K562 (cell line): ENCODE measurements at regions not wholly inside any gene's neighbourhood (a gene's known extent, or its start where the extent isn't known, plus 50 kb on each side); places are given as distances from the start of the nearest gene placed in this dataset.

Experiments
- ATAC-seq: fragments of 200-7000 bp; cut with Tn5 transposase; 3 replicates; pipeline ENCODE4 v1.9.1; 2020; ENCODE audit warnings: moderate library complexity
- BruUV-seq: library from RNA; stranded (reverse); fragments of 400-500 nt; replicated peaks from 2 replicates; lab custom pipeline; 2021; lab: Mats Ljungman, UMichigan
- CTCF ChIA-PET: fragments of 300-600 bp; formaldehyde crosslinking; extraction: SDS; loops from one replicate; lab custom pipeline; 2021; ENCODE audit warnings: low intra/inter-chr PET ratio; lab: Yijun Ruan, JAX
- POLR2A ChIA-PET: fragments of 300-600, 350-650 bp; sonication (Branson Sonifier 250); formaldehyde crosslinking; extraction: SDS; loops from one replicate; lab custom pipeline; 2021; ENCODE audit warnings: antibody characterized with exemption, inconsistent platforms; lab: Yijun Ruan, JAX
- DNase-seq, 4 experiments: peaks; one replicate each; pipeline versions ENCODE4 v3.0.0 to v3.0.0-alpha.2; 2011 to 2018; ENCODE audit warnings: low spot score in 3 of 4, mixed read lengths in 3 of 4; ENCODE audit errors: extremely low read depth in 1 of 4
- FAIRE-seq: peaks from 2 replicates; lab custom pipeline; 2011; peaks lifted over from hg19 to GRCh38; lab: Jason Lieb, UNC
- H2AFZ ChIP-seq: 2 replicates; pipeline ENCODE4 v1.6.0; 2011; ENCODE audit warnings: low read depth, low read length, control low read depth, inconsistent platforms
- H3K27ac ChIP-seq: fragments of 200-600 bp; 3 replicates; pipeline ENCODE4 v1.8.0; 2011; ENCODE audit warnings: low read depth, mild to moderate bottlenecking, control low read depth, inconsistent platforms, low read length, moderate library complexity, mixed read lengths; ENCODE audit errors: extremely low read depth
- H3K27me3 ChIP-seq, 2 experiments: fragments of 300-600 bp in 1 of 2; 2 replicates in 1 of 2; 3 replicates in 1 of 2; pipeline versions ENCODE4 v1.6.0 to v1.8.0; 2011; ENCODE audit warnings: inconsistent platforms in 2 of 2, low read length in 2 of 2, mild to moderate bottlenecking in 1 of 2, mixed read lengths in 1 of 2, moderate library complexity in 1 of 2; ENCODE audit not compliant: control insufficient read depth in 2 of 2, insufficient read depth in 2 of 2
- H3K36me3 ChIP-seq: fragments of 300-600 bp; 3 replicates; pipeline ENCODE4 v1.8.0; 2011; ENCODE audit warnings: mild to moderate bottlenecking, low read length, inconsistent platforms; ENCODE audit not compliant: control insufficient read depth, insufficient read depth
- H3K4me1 ChIP-seq, 2 experiments: fragments of 200-600 bp in 1 of 2; replicated peaks in 1 of 2; 2 replicates in 1 of 2; 3 replicates in 1 of 2; pipeline versions ENCODE4 v1.5.1 to v1.8.0; 2011; ENCODE audit warnings: inconsistent platforms in 2 of 2, low read length in 2 of 2, mild to moderate bottlenecking in 1 of 2, mixed read lengths in 1 of 2, moderate library complexity in 1 of 2; ENCODE audit not compliant: control insufficient read depth in 2 of 2, insufficient read depth in 2 of 2
- H3K4me2 ChIP-seq: 2 replicates; pipeline ENCODE4 v1.6.1; 2011; ENCODE audit warnings: low read length, control low read depth, inconsistent platforms, mixed read lengths; ENCODE audit not compliant: insufficient read depth
- H3K4me3 ChIP-seq: fragments of 200-600 bp; sonication (generic), shearing (Covaris generic); 2 replicates; pipeline ENCODE4 v1.5.1; 2016; ENCODE audit warnings: control low read depth, inconsistent platforms
- H3K79me2 ChIP-seq: fragments of 200-600 bp; 3 replicates; pipeline ENCODE4 v1.8.0; 2011; ENCODE audit warnings: low read length, inconsistent platforms; ENCODE audit not compliant: control insufficient read depth, insufficient read depth
- H3K9ac ChIP-seq, 2 experiments: 2 replicates each; pipeline versions ENCODE4 v1.6.0 to v1.6.1; 2011; ENCODE audit warnings: low read depth in 2 of 2, low read length in 2 of 2, control low read depth in 1 of 2, inconsistent platforms in 1 of 2, mild to moderate bottlenecking in 1 of 2, mixed read lengths in 1 of 2; ENCODE audit not compliant: insufficient read depth in 1 of 2
- H3K9me1 ChIP-seq: one replicate; pipeline ENCODE4 v1.6.0; 2011; ENCODE audit warnings: inconsistent platforms, mild to moderate bottlenecking, low read length, moderate library complexity; ENCODE audit not compliant: control insufficient read depth, insufficient read depth
- H3K9me3 ChIP-seq: replicated peaks from 2 replicates; pipeline ENCODE4 v1.5.1; 2011; ENCODE audit warnings: low read depth, low read length, inconsistent platforms; ENCODE audit not compliant: control insufficient read depth, insufficient read depth
- H4K20me1 ChIP-seq: replicated peaks from 2 replicates; pipeline ENCODE4 v1.6.1; 2011; ENCODE audit warnings: low read length, inconsistent platforms, mixed read lengths; ENCODE audit not compliant: control insufficient read depth, insufficient read depth
- BRF1 ChIP-seq: IDR thresholded peaks from 3 replicates; pipeline ENCODE4 v1.6.1; 2011; ENCODE audit warnings: borderline replicate concordance, mild to moderate bottlenecking; ENCODE audit not compliant: insufficient read length; ENCODE audit errors: extremely low read depth
- SIN3A ChIP-seq, 2 experiments: fragments of 150-350 bp in 1 of 2; IDR thresholded peaks; 2 replicates each; pipeline ENCODE4 v1.6.1; 2011 to 2016; ENCODE audit warnings: borderline replicate concordance in 2 of 2, low read depth in 2 of 2, low read length in 2 of 2, mild to moderate bottlenecking in 2 of 2, moderate library complexity in 2 of 2; ENCODE audit not compliant: control insufficient read depth in 1 of 2
- ZC3H4 ChIP-seq: sonication (generic); formaldehyde crosslinking; IDR thresholded peaks from 2 replicates; pipeline ENCODE4 v1.9.0; 2021; ENCODE audit warnings: missing genetic modification reagents, borderline replicate concordance
- ZNF212 ChIP-seq: fragments of 450-650 bp; formaldehyde crosslinking; IDR thresholded peaks from 2 replicates; pipeline ENCODE4 v1.4.0; 2020; ENCODE audit warnings: mild to moderate bottlenecking
- ZNF280B ChIP-seq: fragments of 250-450 bp; sonication (Bioruptor Pico); IDR thresholded peaks from 2 replicates; pipeline ENCODE4 v1.5.1; 2021; ENCODE audit warnings: mild to moderate bottlenecking
- ZNF583 ChIP-seq: fragments of 250-450 bp; sonication (Bioruptor Pico); IDR thresholded peaks from 2 replicates; pipeline ENCODE4 v1.4.0; 2020
- ZNF699 ChIP-seq: fragments of 250-450 bp; sonication (Bioruptor Pico); IDR thresholded peaks from 2 replicates; pipeline ENCODE4 v1.8.0; 2021; ENCODE audit warnings: mild to moderate bottlenecking, moderate library complexity; ENCODE audit not compliant: insufficient replicate concordance
- WGBS: fragments of 100-300 bp; shearing (Covaris generic); methylation state at CpG from one replicate; pipeline ENCODE4 v1.1.6; 2016; ENCODE audit warnings: low coverage, mixed read lengths; ENCODE audit not compliant: insufficient coverage; ENCODE audit errors: missing lambda C conversion rate; 5-methylcytosine and 5-hydroxymethylcytosine counted together
- in situ Hi-C: fragments of 300-500 bp; cut with MboI; formaldehyde crosslinking; loops from 4 replicates; pipeline ENCODE4 v1.15.0; 2018; ENCODE audit warnings: inconsistent platforms, mixed read lengths
- intact Hi-C: fragments of 100-400 bp; cut with micrococcal nuclease; formaldehyde crosslinking; loops from 2 replicates; pipeline ENCODE4 v1.14.2; 2022

- no peak for DNase-seq
- ChIA-PET POLR2A (interaction anchor here (1.4 kb wide), 1 partner anchor 16 kb away, joined by 3 read pairs; no protein-coding TSS in a partner anchor), CTCF (no interaction called here)
- WGBS: 0% methylated on average over 1 of the region's 1 CpG
- Histone ChIP-seq H3K4me1 (no peaks in the 10 kb centered on the region; a peak in 1 of 5 replicates), H3K4me2 (no peak overlapping the region), H2AFZ (no peak overlapping the region), H3K36me3 (no peaks in the 10 kb centered on the region), H3K9me1 (no peaks in the 10 kb centered on the region), H3K27me3 (no peaks in the 10 kb centered on the region), H3K9ac (no peak overlapping the region), H3K4me3 (no peak overlapping the region), H4K20me1 (no peaks in the 10 kb centered on the region), H3K9me3 (no peaks in the 10 kb centered on the region), H3K79me2 (no peaks in the 10 kb centered on the region), H3K27ac (no peak overlapping the region)
- no peak for ATAC-seq
- FAIRE-seq: no peak
- intact Hi-C loops: no loop called here
- no TSS peak for BruUV-seq
- in situ Hi-C loops: no loop called here
- no peak for TF ChIP-seq ZNF699 (CRISPR knock-in tag)
- TF ChIP-seq ZNF583 (CRISPR knock-in tag): no peak
- no peak for TF ChIP-seq ZC3H4 (CRISPR knock-in tag)
- TF ChIP-seq BRF1: no peak
- no peak for TF ChIP-seq SIN3A (IDR thresholded peaks at IDR 0.05; ENCODE audit: borderline replicate concordance in 2 of 2, control insufficient read depth in 1 of 2, low read depth in 2 of 2, low read length in 2 of 2)
- no peak for TF ChIP-seq ZNF280B (CRISPR knock-in tag)
- no peak for TF ChIP-seq ZNF212 (CRISPR knock-in tag)
Measured at GRCh38 chr12:89206390-89206789, 145.9 kb downstream of the DUSP6 start.
